T1000 (cell line): ENCODE measurements at regions not wholly inside any gene's neighbourhood (a gene's known extent, or its start where the extent isn't known, plus 50 kb on each side); places are given as distances from the start of the nearest gene placed in this dataset.

Experiments
- DNase-seq: peaks from one replicate; lab custom pipeline; 2025; ENCODE audit warnings: mixed read lengths; lab: John Stamatoyannopoulos, UW

DNA sequence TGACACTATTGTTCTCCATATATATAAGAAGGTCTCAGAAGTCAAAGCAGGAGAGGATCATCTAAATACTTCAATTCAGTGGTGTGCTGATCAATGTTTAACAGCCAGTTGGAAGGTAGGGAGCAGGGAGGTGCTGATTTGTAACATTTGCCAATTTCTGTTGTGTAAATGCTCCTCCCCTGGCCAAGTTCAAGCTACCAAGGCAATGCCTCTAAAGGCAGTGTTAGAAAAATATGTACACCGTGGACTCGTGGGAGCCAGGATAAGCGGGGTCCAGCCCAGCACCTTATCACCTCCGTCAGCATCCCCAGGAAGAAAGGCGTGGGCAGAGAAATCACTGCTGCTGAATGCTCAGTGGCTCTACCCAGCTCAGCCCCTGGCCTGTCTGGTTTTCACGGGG is 75.3 kb upstream of the COX10 start:
- DNase-seq: no peak

DNA sequence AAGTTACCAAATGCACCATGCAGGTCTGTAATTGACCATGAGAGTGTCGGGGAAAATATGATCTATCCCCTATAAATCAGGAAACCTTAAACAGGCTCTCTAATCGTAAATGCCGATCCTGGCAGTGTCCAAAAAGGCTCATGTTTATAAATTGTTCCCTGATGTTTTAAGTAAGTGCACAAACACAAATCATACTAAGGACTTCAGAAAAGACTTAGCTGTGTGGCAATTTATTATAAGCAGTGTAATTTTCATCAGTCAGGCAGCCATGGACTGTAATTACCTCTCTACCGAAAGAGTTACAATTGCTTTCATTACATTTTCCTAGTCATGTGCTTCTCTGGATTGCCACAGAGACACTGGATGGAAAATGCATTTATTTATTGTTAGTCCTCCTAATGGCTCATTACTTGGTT is 73.4 kb upstream of the COX10 start:
- DNase-seq: no peak

- DNase-seq: no peak
Observed at GRCh38 chr17:13996276-13996675, 73.0 kb upstream of the COX10 start.

- DNase-seq: no peak
Observed at GRCh38 chr17:13996748-13997147, 72.6 kb upstream of the COX10 start.

GRCh38 chr17:14004927-14005620 is 64.2 kb upstream of the COX10 start:
- no peak for DNase-seq

DNA sequence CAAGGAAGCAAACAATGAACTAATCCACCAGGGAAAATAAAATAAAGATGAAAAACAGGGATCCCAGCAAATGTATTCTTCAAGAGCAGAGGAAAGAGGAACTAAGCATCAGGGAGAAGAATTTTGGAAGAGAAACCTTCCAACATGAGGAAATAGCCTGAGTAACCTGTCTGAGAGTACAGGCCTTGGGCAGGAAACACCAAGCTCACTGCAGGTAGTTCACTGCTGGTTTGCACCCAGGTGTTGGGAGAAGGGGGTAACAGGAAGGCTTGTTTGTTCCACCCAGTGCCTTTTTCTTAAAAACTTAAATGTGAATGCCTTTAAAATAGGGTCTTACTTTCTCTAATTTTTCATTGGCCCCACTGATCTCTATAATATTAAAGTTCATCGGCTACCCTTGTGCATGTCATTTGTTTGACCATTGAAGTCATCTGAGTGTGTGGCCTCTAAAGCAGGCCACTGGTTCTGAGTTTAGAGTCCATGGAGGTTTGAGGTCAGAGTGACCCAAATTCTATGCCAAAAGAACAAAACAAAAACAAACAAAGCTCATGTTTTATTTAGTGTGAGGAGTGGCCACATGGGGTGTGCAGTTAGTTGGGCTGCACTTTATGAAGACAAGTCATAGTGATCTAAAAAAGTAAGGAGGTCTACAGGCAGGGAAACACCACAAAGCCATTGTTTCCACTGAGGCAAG is 62.9 kb upstream of the COX10 start:
- no peak for DNase-seq

DNA sequence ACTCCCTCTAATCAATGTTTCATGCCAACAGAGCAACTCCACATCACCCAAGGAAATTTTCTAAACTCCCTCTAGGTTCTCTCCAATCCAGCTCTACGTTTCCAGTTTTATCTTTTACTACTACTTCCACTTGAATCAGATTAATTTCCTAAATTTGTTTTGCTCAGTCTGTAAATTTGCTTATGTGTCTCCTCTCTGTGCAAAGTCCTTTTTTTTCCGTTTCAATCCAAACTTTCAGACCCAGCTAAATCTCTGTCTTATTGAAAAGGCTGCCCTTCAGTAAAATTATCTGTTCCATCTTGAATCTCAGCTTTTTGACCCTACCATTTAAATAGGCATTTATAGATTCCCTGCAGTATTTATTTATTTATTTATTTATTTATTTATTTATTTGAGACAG is 61.4 kb upstream of the COX10 start:
- DNase-seq: no peak

DNA sequence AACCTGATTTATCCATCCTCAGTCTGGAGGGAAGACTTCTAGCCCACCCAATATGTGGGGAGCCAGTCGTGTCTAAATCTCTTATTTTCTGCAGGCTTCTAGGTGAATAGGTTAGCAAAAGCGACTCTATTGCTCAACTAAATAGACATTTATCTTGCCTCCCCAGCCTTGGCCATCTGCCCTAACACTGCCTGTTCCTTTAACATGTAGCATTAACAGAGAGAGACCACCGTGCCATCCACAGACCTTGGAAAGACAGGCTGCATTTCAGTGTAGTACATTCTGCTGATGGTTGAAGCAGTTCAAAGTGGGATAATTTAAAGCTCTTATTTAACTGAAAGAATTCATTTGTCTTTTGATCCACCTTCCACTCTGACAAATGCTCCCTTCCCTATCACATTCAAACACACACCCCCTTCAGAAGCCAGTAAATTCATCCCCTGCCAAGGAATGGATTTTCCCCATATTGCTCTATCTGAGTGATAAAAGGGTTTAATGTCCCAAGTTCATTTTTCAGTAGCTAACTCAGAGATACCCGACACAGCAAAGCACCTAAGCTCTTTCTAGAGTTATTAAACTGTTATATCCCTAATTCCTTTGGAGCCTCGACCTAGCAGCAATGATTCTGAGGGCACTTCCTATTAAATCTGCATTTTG is 58.1 kb upstream of the COX10 start:
- DNase-seq: no peak

GRCh38 chr17:14011740-14012405 is 57.4 kb upstream of the COX10 start:
- DNase-seq: no peak

DNA sequence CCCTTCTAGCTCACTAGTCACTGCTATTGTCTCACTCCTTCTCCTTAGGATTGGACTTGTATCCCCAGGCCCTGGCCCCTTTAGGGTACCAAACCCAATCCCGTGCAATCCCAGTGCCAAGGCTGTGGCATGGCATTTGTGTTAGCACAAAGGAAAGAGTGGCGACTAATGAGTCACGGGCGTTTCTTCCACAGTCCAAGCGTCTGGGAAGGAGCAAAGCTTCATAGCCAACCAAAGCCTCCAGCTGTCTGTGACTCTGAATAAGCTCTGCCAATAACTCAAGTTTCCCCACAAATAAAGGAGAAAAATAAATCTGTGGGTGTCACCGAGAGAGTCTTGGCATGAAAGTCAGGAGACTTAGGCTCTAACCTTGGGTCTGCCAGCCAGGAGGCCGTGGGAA is 54.6 kb upstream of the COX10 start:
- no peak for DNase-seq

GRCh38 chr17:14015271-14015670 is 54.0 kb upstream of the COX10 start:
- no peak for DNase-seq

DNA sequence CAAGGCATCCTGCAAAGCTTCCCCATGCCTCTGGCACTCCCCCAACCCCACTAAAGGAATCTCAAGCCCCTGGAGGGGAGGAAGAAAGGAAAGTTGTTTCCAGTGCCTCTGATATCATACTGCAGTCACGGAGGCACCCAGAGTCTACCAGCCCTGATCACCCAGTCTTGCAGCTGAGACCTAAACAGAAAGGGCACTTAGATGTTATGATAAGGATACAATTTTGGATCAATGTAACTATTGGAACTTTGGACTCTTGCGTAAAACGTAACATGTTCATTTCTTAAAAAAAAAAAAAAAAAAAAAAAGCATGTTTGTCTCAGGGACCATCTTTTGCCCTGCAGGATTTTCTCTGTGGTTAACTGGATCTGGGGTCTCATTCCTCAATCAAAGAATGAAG is 52.4 kb upstream of the COX10 start:
- no peak for DNase-seq

- DNase-seq: no peak
Observed at GRCh38 chr17:14019186-14019956, 49.9 kb upstream of the COX10 start.
